HepG2 (cell line): ENCODE measurements at regions not wholly inside any gene's neighbourhood (a gene's known extent, or its start where the extent isn't known, plus 50 kb on each side); places are given as distances from the start of the nearest gene placed in this dataset.

Source experiments
- ATAC-seq: fragments of 200-7000 bp; cut with Tn5 transposase; 3 replicates; pipeline ENCODE4 v1.9.1; 2020; ENCODE audit warnings: mild to moderate bottlenecking, moderate library complexity
- BruUV-seq: library from RNA; stranded (reverse); fragments of 400-500 nt; replicated peaks from 2 replicates; lab custom pipeline; 2021; lab: Mats Ljungman, UMichigan
- CTCF ChIA-PET: fragments of 300-600 bp; formaldehyde crosslinking; extraction: SDS; loops from one replicate; lab custom pipeline; 2021; ENCODE audit warnings: low total read pairs, inconsistent platforms, low intra/inter-chr PET ratio; lab: Yijun Ruan, JAX
- POLR2A ChIA-PET: fragments of 350-600 bp; sonication (Branson Sonifier 250); formaldehyde crosslinking; loops from one replicate; lab custom pipeline; 2020; ENCODE audit warnings: antibody characterized with exemption, inconsistent platforms; lab: Yijun Ruan, JAX
- DNase-seq: peaks from one replicate; pipeline ENCODE4 v3.0.0-alpha.2; 2015; ENCODE audit warnings: low spot score
- FAIRE-seq: peaks from 3 replicates; lab custom pipeline; 2011; peaks lifted over from hg19 to GRCh38; lab: Jason Lieb, UNC
- H2AFZ ChIP-seq: one replicate; pipeline ENCODE4 v1.6.1; 2011; ENCODE audit warnings: low read length, inconsistent platforms
- H3K27ac ChIP-seq: fragments of 300-600 bp; 3 replicates; pipeline ENCODE4 v1.8.0; 2011; ENCODE audit warnings: mixed run types, mild to moderate bottlenecking, mixed read lengths, low read length, inconsistent platforms; ENCODE audit not compliant: insufficient read depth; ENCODE audit errors: extremely low read length
- H3K27me3 ChIP-seq, 2 experiments: fragments of 200-600 bp in 1 of 2; 2 replicates in 1 of 2; 3 replicates in 1 of 2; pipeline versions ENCODE4 v1.6.0 to v1.8.0; 2011; ENCODE audit warnings: low read length in 2 of 2, mild to moderate bottlenecking in 2 of 2, moderate library complexity in 2 of 2, inconsistent platforms in 1 of 2; ENCODE audit not compliant: insufficient read depth in 2 of 2, control insufficient read depth in 1 of 2
- H3K36me3 ChIP-seq, 2 experiments: fragments of 200-600 bp in 1 of 2; replicated peaks in 1 of 2; 2 replicates in 1 of 2; 3 replicates in 1 of 2; pipeline versions ENCODE4 v1.5.1 to v1.8.0; 2011; ENCODE audit warnings: low read length in 2 of 2, inconsistent platforms in 1 of 2; ENCODE audit not compliant: insufficient read depth in 2 of 2, control insufficient read depth in 1 of 2
- H3K4me1 ChIP-seq: 2 replicates; pipeline ENCODE4 v1.5.1; 2012; ENCODE audit warnings: low read length, inconsistent platforms; ENCODE audit not compliant: insufficient read depth
- H3K4me2 ChIP-seq: 2 replicates; pipeline ENCODE4 v1.6.0; 2011; ENCODE audit warnings: low read depth, low read length, inconsistent platforms
- H3K4me3 ChIP-seq, 3 experiments: fragments of 200-600 bp in 1 of 3; sonication (generic), shearing (Covaris generic) in 1 of 3; replicated peaks in 1 of 3; 2 replicates each; pipeline ENCODE4 v1.5.1; 2011 to 2016; ENCODE audit warnings: low read length in 3 of 3, inconsistent platforms in 2 of 3, low read depth in 2 of 3, mild to moderate bottlenecking in 2 of 3, control low read depth in 1 of 3, mixed read lengths in 1 of 3; ENCODE audit not compliant: insufficient read depth in 1 of 3
- H3K79me2 ChIP-seq: one replicate; pipeline ENCODE4 v1.6.1; 2011; ENCODE audit warnings: low read length, inconsistent platforms; ENCODE audit not compliant: insufficient read depth
- H3K9ac ChIP-seq: 2 replicates; pipeline ENCODE4 v1.6.0; 2011; ENCODE audit warnings: mild to moderate bottlenecking, low read depth, low read length, inconsistent platforms; ENCODE audit not compliant: insufficient read depth
- H3K9me3 ChIP-seq: 2 replicates; pipeline ENCODE4 v1.5.1; 2012; ENCODE audit warnings: mild to moderate bottlenecking, low read length
- H4K20me1 ChIP-seq: 2 replicates; pipeline ENCODE4 v1.6.0; 2011; ENCODE audit warnings: inconsistent platforms, mild to moderate bottlenecking, low read length, moderate library complexity; ENCODE audit not compliant: insufficient read depth
- FOXM1 ChIP-seq: sonication (generic); formaldehyde crosslinking; IDR thresholded peaks from 2 replicates; pipeline ENCODE4 v1.5.0; 2020; ENCODE audit warnings: missing genetic modification reagents
- RAD21 ChIP-seq: fragments of 450-650 bp; formaldehyde crosslinking; IDR thresholded peaks from 2 replicates; pipeline ENCODE4 v1.5.0; 2020; ENCODE audit warnings: mild to moderate bottlenecking
- SIX4 ChIP-seq: sonication (generic); formaldehyde crosslinking; IDR thresholded peaks from 2 replicates; pipeline ENCODE4 v1.4.0; 2020; ENCODE audit warnings: missing genetic modification reagents
- SP4 ChIP-seq: sonication (generic); formaldehyde crosslinking; IDR thresholded peaks from 2 replicates; pipeline ENCODE4 v1.8.1; 2023; ENCODE audit warnings: mild to moderate bottlenecking, missing genetic modification reagents
- ZNF24 ChIP-seq: fragments of 450-650 bp; IDR thresholded peaks from 2 replicates; pipeline ENCODE4 v1.6.1; 2017; ENCODE audit warnings: antibody characterized with exemption, mild to moderate bottlenecking
- ZNF83 ChIP-seq: sonication (generic); formaldehyde crosslinking; IDR thresholded peaks from 2 replicates; pipeline ENCODE4 v1.4.0; 2020; ENCODE audit warnings: missing genetic modification reagents, mild to moderate bottlenecking, borderline replicate concordance
- WGBS: methylation state at CpG from one replicate; pipeline ENCODE4 v1.1.6; 2017; ENCODE audit warnings: low lambda C conversion rate; 5-methylcytosine and 5-hydroxymethylcytosine counted together
- in situ Hi-C: cut with HindIII; loops from 2 replicates; pipeline ENCODE4 v1.10.0; 2017; ENCODE audit warnings: low pct_unique_long_range_greater_than_20kb; ENCODE audit not compliant: extremely low pct_ligation_motif_present
- intact Hi-C: fragments of 100-400 bp; cut with micrococcal nuclease; formaldehyde crosslinking; loops from one replicate; pipeline ENCODE4 v1.10.0; 2022; ENCODE audit not compliant: unreplicated experiment
- TF ChIP-seq, protein P1 (sequence below): IDR thresholded peaks from 2 replicates; pipeline ENCODE4 v1.6.1; 2012; ENCODE audit warnings: low read length, improper control_type of control experiment
- TF ChIP-seq, protein P2 (sequence below): sonication (generic); formaldehyde crosslinking; IDR thresholded peaks from 2 replicates; pipeline ENCODE4 v1.5.1; 2020; ENCODE audit warnings: mild to moderate bottlenecking, missing genetic modification reagents, moderate library complexity
- TF ChIP-seq, protein P3 (sequence below): IDR thresholded peaks from 2 replicates; pipeline ENCODE4 v1.6.1; 2012; ENCODE audit warnings: low read depth, low read length, improper control_type of control experiment
- TF ChIP-seq, protein P4 (sequence below): sonication (generic); formaldehyde crosslinking; IDR thresholded peaks from 2 replicates; pipeline ENCODE4 v1.8.0; 2022; ENCODE audit warnings: missing genetic modification reagents, mild to moderate bottlenecking, moderate library complexity, borderline replicate concordance
- TF ChIP-seq, protein P5 (sequence below): sonication (generic); formaldehyde crosslinking; IDR thresholded peaks from 2 replicates; pipeline ENCODE4 v1.8.0; 2022; ENCODE audit warnings: missing genetic modification reagents, mild to moderate bottlenecking, borderline replicate concordance

DNA sequence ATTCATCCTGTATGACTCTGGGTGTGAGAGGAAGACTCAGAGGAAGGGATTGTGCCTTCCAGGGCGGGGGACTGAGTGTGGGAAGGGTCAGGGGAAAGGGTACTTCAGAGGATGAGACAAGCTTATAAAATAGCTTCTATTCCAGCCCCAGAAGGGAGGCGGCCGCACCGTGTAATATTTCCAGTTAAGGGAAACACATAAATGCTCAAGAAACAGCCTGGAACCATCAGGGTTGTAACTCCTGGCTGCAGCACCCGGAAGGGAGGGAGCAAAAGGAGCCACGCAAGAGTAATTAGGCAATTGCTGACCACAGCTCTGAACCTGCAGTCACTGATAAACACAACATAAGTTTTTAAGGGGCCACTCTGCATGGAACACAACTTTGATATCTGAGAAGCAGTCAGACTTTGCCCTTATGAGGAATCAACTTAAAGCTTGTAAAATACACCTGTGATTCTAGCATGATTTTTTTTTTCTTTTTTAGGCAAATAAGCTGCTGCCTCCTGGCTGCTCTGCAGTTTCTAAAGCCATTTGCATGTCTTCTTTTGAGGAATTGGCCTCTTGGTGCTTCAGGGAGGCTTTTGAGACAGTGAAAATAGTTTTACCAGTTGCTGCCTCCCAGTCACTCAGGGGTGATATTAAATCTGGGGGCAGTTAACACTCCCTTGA is 382.7 kb downstream of the ENC1 start:
- H3K4me2 ChIP-seq, result no peak overlapping the region
- H3K4me3 ChIP-seq, result no peak overlapping the region
- in situ Hi-C loops, result no loop called here
- ChIA-PET CTCF (no interaction called here), POLR2A (no interaction called here)
- no peak for ATAC-seq
- no peak for FAIRE-seq
- H3K79me2 ChIP-seq, result no peaks in the 10 kb centered on the region
- DNase-seq, result no peak
- H3K9me3 ChIP-seq, result no peaks in the 10 kb centered on the region
- no peaks in the 10 kb centered on the region for H3K36me3 ChIP-seq
- no peaks in the 10 kb centered on the region for H4K20me1 ChIP-seq
- no TSS peak for BruUV-seq
- H3K9ac ChIP-seq, result no peak overlapping the region
- no peak overlapping the region for H3K27ac ChIP-seq
- peaks cover 0 to 17% of the 10 kb centered on the region in 2 experiments; a peak in 2 of 5 replicates for H3K27me3 ChIP-seq
- intact Hi-C loops, result no loop called here
- no peak overlapping the region for H2AFZ ChIP-seq
- H3K4me1 ChIP-seq, result no peaks in the 10 kb centered on the region
- WGBS, result 9% methylated on average over 4 of the region's 6 CpGs
- TF ChIP-seq, protein P1, sequence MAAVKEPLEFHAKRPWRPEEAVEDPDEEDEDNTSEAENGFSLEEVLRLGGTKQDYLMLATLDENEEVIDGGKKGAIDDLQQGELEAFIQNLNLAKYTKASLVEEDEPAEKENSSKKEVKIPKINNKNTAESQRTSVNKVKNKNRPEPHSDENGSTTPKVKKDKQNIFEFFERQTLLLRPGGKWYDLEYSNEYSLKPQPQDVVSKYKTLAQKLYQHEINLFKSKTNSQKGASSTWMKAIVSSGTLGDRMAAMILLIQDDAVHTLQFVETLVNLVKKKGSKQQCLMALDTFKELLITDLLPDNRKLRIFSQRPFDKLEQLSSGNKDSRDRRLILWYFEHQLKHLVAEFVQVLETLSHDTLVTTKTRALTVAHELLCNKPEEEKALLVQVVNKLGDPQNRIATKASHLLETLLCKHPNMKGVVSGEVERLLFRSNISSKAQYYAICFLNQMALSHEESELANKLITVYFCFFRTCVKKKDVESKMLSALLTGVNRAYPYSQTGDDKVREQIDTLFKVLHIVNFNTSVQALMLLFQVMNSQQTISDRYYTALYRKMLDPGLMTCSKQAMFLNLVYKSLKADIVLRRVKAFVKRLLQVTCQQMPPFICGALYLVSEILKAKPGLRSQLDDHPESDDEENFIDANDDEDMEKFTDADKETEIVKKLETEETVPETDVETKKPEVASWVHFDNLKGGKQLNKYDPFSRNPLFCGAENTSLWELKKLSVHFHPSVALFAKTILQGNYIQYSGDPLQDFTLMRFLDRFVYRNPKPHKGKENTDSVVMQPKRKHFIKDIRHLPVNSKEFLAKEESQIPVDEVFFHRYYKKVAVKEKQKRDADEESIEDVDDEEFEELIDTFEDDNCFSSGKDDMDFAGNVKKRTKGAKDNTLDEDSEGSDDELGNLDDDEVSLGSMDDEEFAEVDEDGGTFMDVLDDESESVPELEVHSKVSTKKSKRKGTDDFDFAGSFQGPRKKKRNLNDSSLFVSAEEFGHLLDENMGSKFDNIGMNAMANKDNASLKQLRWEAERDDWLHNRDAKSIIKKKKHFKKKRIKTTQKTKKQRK, result no peak
- TF ChIP-seq FOXM1 (CRISPR knock-in tag), result no peak
- TF ChIP-seq, protein P2, sequence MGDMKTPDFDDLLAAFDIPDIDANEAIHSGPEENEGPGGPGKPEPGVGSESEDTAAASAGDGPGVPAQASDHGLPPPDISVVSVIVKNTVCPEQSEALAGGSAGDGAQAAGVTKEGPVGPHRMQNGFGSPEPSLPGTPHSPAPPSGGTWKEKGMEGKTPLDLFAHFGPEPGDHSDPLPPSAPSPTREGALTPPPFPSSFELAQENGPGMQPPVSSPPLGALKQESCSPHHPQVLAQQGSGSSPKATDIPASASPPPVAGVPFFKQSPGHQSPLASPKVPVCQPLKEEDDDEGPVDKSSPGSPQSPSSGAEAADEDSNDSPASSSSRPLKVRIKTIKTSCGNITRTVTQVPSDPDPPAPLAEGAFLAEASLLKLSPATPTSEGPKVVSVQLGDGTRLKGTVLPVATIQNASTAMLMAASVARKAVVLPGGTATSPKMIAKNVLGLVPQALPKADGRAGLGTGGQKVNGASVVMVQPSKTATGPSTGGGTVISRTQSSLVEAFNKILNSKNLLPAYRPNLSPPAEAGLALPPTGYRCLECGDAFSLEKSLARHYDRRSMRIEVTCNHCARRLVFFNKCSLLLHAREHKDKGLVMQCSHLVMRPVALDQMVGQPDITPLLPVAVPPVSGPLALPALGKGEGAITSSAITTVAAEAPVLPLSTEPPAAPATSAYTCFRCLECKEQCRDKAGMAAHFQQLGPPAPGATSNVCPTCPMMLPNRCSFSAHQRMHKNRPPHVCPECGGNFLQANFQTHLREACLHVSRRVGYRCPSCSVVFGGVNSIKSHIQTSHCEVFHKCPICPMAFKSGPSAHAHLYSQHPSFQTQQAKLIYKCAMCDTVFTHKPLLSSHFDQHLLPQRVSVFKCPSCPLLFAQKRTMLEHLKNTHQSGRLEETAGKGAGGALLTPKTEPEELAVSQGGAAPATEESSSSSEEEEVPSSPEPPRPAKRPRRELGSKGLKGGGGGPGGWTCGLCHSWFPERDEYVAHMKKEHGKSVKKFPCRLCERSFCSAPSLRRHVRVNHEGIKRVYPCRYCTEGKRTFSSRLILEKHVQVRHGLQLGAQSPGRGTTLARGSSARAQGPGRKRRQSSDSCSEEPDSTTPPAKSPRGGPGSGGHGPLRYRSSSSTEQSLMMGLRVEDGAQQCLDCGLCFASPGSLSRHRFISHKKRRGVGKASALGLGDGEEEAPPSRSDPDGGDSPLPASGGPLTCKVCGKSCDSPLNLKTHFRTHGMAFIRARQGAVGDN (CRISPR knock-in tag), result no peak
- TF ChIP-seq SIX4 (CRISPR knock-in tag), result no peak
- TF ChIP-seq ZNF24, result no peak
- TF ChIP-seq, protein P3, sequence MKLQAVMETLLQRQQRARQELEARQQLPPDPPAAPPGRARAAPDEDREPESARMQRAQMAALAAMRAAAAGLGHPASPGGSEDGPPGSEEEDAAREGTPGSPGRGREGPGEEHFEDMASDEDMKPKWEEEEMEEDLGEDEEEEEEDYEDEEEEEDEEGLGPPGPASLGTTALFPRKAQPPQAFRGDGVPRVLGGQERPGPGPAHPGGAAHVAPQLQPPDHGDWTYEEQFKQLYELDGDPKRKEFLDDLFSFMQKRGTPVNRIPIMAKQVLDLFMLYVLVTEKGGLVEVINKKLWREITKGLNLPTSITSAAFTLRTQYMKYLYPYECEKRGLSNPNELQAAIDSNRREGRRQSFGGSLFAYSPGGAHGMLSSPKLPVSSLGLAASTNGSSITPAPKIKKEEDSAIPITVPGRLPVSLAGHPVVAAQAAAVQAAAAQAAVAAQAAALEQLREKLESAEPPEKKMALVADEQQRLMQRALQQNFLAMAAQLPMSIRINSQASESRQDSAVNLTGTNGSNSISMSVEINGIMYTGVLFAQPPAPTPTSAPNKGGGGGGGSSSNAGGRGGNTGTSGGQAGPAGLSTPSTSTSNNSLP, result no peak
- TF ChIP-seq, protein P4, sequence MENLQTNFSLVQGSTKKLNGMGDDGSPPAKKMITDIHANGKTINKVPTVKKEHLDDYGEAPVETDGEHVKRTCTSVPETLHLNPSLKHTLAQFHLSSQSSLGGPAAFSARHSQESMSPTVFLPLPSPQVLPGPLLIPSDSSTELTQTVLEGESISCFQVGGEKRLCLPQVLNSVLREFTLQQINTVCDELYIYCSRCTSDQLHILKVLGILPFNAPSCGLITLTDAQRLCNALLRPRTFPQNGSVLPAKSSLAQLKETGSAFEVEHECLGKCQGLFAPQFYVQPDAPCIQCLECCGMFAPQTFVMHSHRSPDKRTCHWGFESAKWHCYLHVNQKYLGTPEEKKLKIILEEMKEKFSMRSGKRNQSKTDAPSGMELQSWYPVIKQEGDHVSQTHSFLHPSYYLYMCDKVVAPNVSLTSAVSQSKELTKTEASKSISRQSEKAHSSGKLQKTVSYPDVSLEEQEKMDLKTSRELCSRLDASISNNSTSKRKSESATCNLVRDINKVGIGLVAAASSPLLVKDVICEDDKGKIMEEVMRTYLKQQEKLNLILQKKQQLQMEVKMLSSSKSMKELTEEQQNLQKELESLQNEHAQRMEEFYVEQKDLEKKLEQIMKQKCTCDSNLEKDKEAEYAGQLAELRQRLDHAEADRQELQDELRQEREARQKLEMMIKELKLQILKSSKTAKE, result no peak
- TF ChIP-seq, protein P5, sequence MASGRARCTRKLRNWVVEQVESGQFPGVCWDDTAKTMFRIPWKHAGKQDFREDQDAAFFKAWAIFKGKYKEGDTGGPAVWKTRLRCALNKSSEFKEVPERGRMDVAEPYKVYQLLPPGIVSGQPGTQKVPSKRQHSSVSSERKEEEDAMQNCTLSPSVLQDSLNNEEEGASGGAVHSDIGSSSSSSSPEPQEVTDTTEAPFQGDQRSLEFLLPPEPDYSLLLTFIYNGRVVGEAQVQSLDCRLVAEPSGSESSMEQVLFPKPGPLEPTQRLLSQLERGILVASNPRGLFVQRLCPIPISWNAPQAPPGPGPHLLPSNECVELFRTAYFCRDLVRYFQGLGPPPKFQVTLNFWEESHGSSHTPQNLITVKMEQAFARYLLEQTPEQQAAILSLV (CRISPR knock-in tag), result no peak
- TF ChIP-seq RAD21 (CRISPR knock-in tag), result no peak
- no peak for TF ChIP-seq SP4 (CRISPR knock-in tag)
- TF ChIP-seq ZNF83 (CRISPR knock-in tag), result no peak
